H9 (cell line): ENCODE measurements at regions not wholly inside any gene's neighbourhood (a gene's known extent, or its start where the extent isn't known, plus 50 kb on each side); places are given as distances from the start of the nearest gene placed in this dataset.

Source experiments
- DNase-seq: peaks from one replicate; pipeline ENCODE4 v3.0.0-alpha.2; 2017
- H2AFZ ChIP-seq: one replicate; pipeline ENCODE4 v1.6.1; 2013; ENCODE audit warnings: mild to moderate bottlenecking, low read length, control low read depth, moderate library complexity
- H2AK5ac ChIP-seq: 2 replicates; pipeline ENCODE4 v1.6.1; 2013; ENCODE audit warnings: low read length, control low read depth, mixed read lengths; ENCODE audit not compliant: insufficient read length
- H2BK120ac ChIP-seq: one replicate; pipeline ENCODE4 v1.6.1; 2013; ENCODE audit warnings: low read depth, mild to moderate bottlenecking, low read length, control low read depth, inconsistent platforms; ENCODE audit not compliant: poor library complexity, severe bottlenecking
- H2BK12ac ChIP-seq: 2 replicates; pipeline ENCODE4 v1.6.1; 2013; ENCODE audit warnings: low read length, control low read depth, mixed read lengths, low read depth; ENCODE audit not compliant: insufficient read length
- H2BK15ac ChIP-seq: 2 replicates; pipeline ENCODE4 v1.6.1; 2013; ENCODE audit warnings: low read depth, low read length, control low read depth
- H2BK20ac ChIP-seq: one replicate; pipeline ENCODE4 v1.6.1; 2013; ENCODE audit warnings: low read depth, mild to moderate bottlenecking, low read length, control low read depth, inconsistent platforms; ENCODE audit not compliant: poor library complexity, severe bottlenecking
- H2BK5ac ChIP-seq: 2 replicates; pipeline ENCODE4 v1.6.1; 2013; ENCODE audit warnings: low read length, control low read depth, mixed read lengths; ENCODE audit not compliant: insufficient read length
- H3K14ac ChIP-seq: 2 replicates; pipeline ENCODE4 v1.6.1; 2013; ENCODE audit warnings: low read length, control low read depth; ENCODE audit not compliant: insufficient read depth
- H3K18ac ChIP-seq: 2 replicates; pipeline ENCODE4 v1.6.1; 2013; ENCODE audit warnings: low read depth, mild to moderate bottlenecking, mixed read lengths, low read length, control low read depth; ENCODE audit not compliant: insufficient read length
- H3K23ac ChIP-seq: 2 replicates; pipeline ENCODE4 v1.6.1; 2013; ENCODE audit warnings: low read length, control low read depth, mixed read lengths, low read depth; ENCODE audit not compliant: insufficient read length
- H3K23me2 ChIP-seq: 2 replicates; pipeline ENCODE4 v1.6.1; 2013; ENCODE audit warnings: low read depth, mild to moderate bottlenecking, mixed read lengths, low read length, control low read depth; ENCODE audit not compliant: insufficient read length, poor library complexity, severe bottlenecking
- H3K27ac ChIP-seq: 2 replicates; pipeline ENCODE4 v1.5.1; 2013; ENCODE audit warnings: low read length, control low read depth, mixed read lengths, low read depth; ENCODE audit not compliant: insufficient read length
- H3K27me3 ChIP-seq: 2 replicates; pipeline ENCODE4 v1.6.1; 2013; ENCODE audit warnings: low read length, control low read depth, inconsistent platforms; ENCODE audit not compliant: insufficient read depth
- H3K4ac ChIP-seq: 2 replicates; pipeline ENCODE4 v1.6.1; 2013; ENCODE audit warnings: low read depth, mild to moderate bottlenecking, control low read depth, inconsistent platforms, low read length, moderate library complexity
- H3K4me1 ChIP-seq: 2 replicates; pipeline ENCODE4 v1.6.1; 2013; ENCODE audit warnings: low read length, control low read depth, inconsistent platforms; ENCODE audit not compliant: insufficient read depth
- H3K4me2 ChIP-seq: 2 replicates; pipeline ENCODE4 v1.6.1; 2013; ENCODE audit warnings: low read length, control low read depth, mixed read lengths; ENCODE audit not compliant: insufficient read length, insufficient read depth
- H3K56ac ChIP-seq: 2 replicates; pipeline ENCODE4 v1.6.1; 2013; ENCODE audit warnings: low read depth, mild to moderate bottlenecking, mixed read lengths, low read length, control low read depth; ENCODE audit not compliant: insufficient read length
- H3K79me1 ChIP-seq: 2 replicates; pipeline ENCODE4 v1.6.1; 2013; ENCODE audit warnings: low read depth, mild to moderate bottlenecking, moderate library complexity, low read length, control low read depth, inconsistent platforms; ENCODE audit not compliant: insufficient read depth, poor library complexity, severe bottlenecking
- H3K79me2 ChIP-seq: 2 replicates; pipeline ENCODE4 v1.6.1; 2013; ENCODE audit warnings: low read length, control low read depth, inconsistent platforms; ENCODE audit not compliant: insufficient read depth
- H3K9ac ChIP-seq: 2 replicates; pipeline ENCODE4 v1.6.1; 2013; ENCODE audit warnings: low read length, control low read depth, mixed read lengths; ENCODE audit not compliant: insufficient read length; ENCODE audit errors: extremely low read depth
- H3K9me3 ChIP-seq: one replicate; pipeline ENCODE4 v1.6.1; 2013; ENCODE audit warnings: low read depth, low read length, inconsistent platforms; ENCODE audit not compliant: control insufficient read depth
- H3T11ph ChIP-seq: one replicate; pipeline ENCODE4 v1.6.1; 2013; ENCODE audit warnings: mild to moderate bottlenecking, low read length, control low read depth, inconsistent platforms
- H4K20me1 ChIP-seq: one replicate; pipeline ENCODE4 v1.6.1; 2013; ENCODE audit not compliant: control insufficient read depth, insufficient read length, insufficient read depth
- H4K5ac ChIP-seq: 2 replicates; pipeline ENCODE4 v1.6.1; 2013; ENCODE audit warnings: low read depth, mild to moderate bottlenecking, mixed read lengths, low read length, control low read depth; ENCODE audit not compliant: insufficient read length
- H4K8ac ChIP-seq: replicated peaks from 2 replicates; pipeline ENCODE4 v1.6.1; 2013; ENCODE audit warnings: low read length, control low read depth, mixed read lengths, low read depth; ENCODE audit not compliant: insufficient read length
- H4K91ac ChIP-seq: 2 replicates; pipeline ENCODE4 v1.6.1; 2013; ENCODE audit warnings: low read depth, mild to moderate bottlenecking, moderate library complexity, mixed read lengths, low read length, control low read depth; ENCODE audit not compliant: insufficient read length
- H3K27ac Mint-ChIP-seq, 3 experiments: 2 replicates in 2 of 3; 3 replicates in 1 of 3; pipeline ENCODE4 v1.8.0; 2020 to 2021; ENCODE audit warnings: mixed read lengths in 3 of 3, mild to moderate bottlenecking in 1 of 3, moderate library complexity in 1 of 3
- H3K27me3 Mint-ChIP-seq: 2 replicates; pipeline ENCODE4 v1.8.0; 2021; ENCODE audit warnings: low read depth, mild to moderate bottlenecking, moderate library complexity, mixed read lengths
- H3K36me3 Mint-ChIP-seq, 3 experiments: 2 replicates in 2 of 3; 3 replicates in 1 of 3; pipeline ENCODE4 v1.8.0; 2020 to 2021; ENCODE audit warnings: low read depth in 3 of 3, mixed read lengths in 3 of 3; ENCODE audit not compliant: insufficient read depth in 1 of 3
- H3K4me1 Mint-ChIP-seq, 2 experiments: 2 replicates each; pipeline ENCODE4 v1.8.0; 2020; ENCODE audit warnings: mixed read lengths in 2 of 2
- H3K4me3 Mint-ChIP-seq, 2 experiments: 2 replicates in 1 of 2; 3 replicates in 1 of 2; pipeline ENCODE4 v1.8.0; 2020 to 2021; ENCODE audit warnings: mild to moderate bottlenecking in 2 of 2, mixed read lengths in 2 of 2, moderate library complexity in 1 of 2
- H3K9me3 Mint-ChIP-seq, 2 experiments: 2 replicates in 1 of 2; 3 replicates in 1 of 2; pipeline ENCODE4 v1.8.0; 2020; ENCODE audit warnings: mild to moderate bottlenecking in 2 of 2, mixed read lengths in 2 of 2, moderate library complexity in 1 of 2
- TF ChIP-seq, protein P1 (sequence below): fragments of 200-600 bp; sonication (generic); conservative IDR thresholded peaks from 3 replicates; pipeline ENCODE4 v1.8.0; 2021; ENCODE audit warnings: antibody characterized with exemption, mild to moderate bottlenecking

DNA sequence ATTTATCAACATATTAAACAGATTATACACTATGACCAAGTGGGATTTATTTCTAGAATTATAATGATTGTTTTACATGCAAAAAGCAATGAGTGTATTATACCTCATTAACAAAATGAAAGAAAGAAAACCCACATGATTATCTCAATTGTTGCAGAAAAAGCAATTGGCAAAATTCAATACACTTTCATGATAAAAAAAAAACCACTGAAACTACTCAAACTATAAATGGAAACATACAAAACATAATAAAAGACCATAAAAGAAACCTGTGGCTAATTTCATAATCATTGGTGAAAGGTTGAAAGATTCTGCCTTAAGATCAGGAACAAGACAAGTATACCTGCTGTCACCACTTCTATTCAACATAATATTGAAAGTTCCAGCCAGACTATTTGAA, 325.9 kb downstream of the AKAIN1 start:
- Histone ChIP-seq H3K9ac (no peak overlapping the region), H4K8ac (no peak overlapping the region), H4K91ac (no peak overlapping the region), H3K9me3 (no peaks in the 10 kb centered on the region), H4K20me1 (no peaks in the 10 kb centered on the region), H2BK120ac (no peak overlapping the region), H3K4ac (no peak overlapping the region), H3K79me2 (no peaks in the 10 kb centered on the region), H3K23me2 (no peaks in the 10 kb centered on the region), H3K27me3 (no peaks in the 10 kb centered on the region), H3K18ac (no peak overlapping the region), H3K27ac (no peak overlapping the region), H2AFZ (no peak overlapping the region), H4K5ac (no peak overlapping the region), H2BK12ac (no peak overlapping the region), H3K79me1 (no peaks in the 10 kb centered on the region), H3K4me2 (no peak overlapping the region), H3T11ph (no peak overlapping the region), H3K4me1 (no peaks in the 10 kb centered on the region; the same call in 1 of the 2 replicates), H2BK20ac (no peak overlapping the region), H2BK5ac (no peak overlapping the region), H3K14ac (no peak overlapping the region), H3K56ac (no peak overlapping the region), H3K23ac (no peak overlapping the region), H2AK5ac (no peak overlapping the region), H2BK15ac (no peak overlapping the region)
- peaks cover 17 to 53% (median 33%) of the 10 kb centered on the region in 3 experiments for H3K36me3 Mint-ChIP-seq
- H3K27me3 Mint-ChIP-seq = 0 out of 2 replicates have a peak, but pooled peaks cover 1% of the 10 kb centered on the region
- H3K4me3 Mint-ChIP-seq = no peak overlapping the region
- no peak overlapping the region for H3K27ac Mint-ChIP-seq
- H3K4me1 Mint-ChIP-seq = peaks cover 28 to 38% of the 10 kb centered on the region in 2 experiments
- peaks cover 37 to 40% of the 10 kb centered on the region in 2 experiments for H3K9me3 Mint-ChIP-seq
- TF ChIP-seq, protein P1, sequence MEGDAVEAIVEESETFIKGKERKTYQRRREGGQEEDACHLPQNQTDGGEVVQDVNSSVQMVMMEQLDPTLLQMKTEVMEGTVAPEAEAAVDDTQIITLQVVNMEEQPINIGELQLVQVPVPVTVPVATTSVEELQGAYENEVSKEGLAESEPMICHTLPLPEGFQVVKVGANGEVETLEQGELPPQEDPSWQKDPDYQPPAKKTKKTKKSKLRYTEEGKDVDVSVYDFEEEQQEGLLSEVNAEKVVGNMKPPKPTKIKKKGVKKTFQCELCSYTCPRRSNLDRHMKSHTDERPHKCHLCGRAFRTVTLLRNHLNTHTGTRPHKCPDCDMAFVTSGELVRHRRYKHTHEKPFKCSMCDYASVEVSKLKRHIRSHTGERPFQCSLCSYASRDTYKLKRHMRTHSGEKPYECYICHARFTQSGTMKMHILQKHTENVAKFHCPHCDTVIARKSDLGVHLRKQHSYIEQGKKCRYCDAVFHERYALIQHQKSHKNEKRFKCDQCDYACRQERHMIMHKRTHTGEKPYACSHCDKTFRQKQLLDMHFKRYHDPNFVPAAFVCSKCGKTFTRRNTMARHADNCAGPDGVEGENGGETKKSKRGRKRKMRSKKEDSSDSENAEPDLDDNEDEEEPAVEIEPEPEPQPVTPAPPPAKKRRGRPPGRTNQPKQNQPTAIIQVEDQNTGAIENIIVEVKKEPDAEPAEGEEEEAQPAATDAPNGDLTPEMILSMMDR = no peak
- no peak for DNase-seq
